ENCODE measurements at regions not wholly inside any gene's neighbourhood (a gene's known extent, or its start where the extent isn't known, plus 50 kb on each side); places are given as distances from the start of the nearest gene placed in this dataset.

GRCh38 chr1:185376840-185377635, 60.0 kb upstream of the IVNS1ABP start:
- peaks cover 6% of the 10 kb centered on the region for H3K36me3 Mint-ChIP-seq (ENCODE audit: low read depth)
- H3K27me3 Mint-ChIP-seq (ENCODE audit: low read depth), result no peaks in the 10 kb centered on the region
- no peak for TF ChIP-seq CTCF (IDR thresholded peaks at IDR 0.05)

GRCh38 chr1:185376288-185376687, 59.2 kb upstream of the IVNS1ABP start:
- Mint-ChIP-seq H3K27me3 (ENCODE audit: low read depth) (no peaks in the 10 kb centered on the region), H3K9me3 (ENCODE audit: low read depth) (peaks cover 3% of the 10 kb centered on the region), H3K4me3 (ENCODE audit: unreplicated experiment) (no peak overlapping the region), H3K4me1 (ENCODE audit: low read depth) (peaks cover 21% of the 10 kb centered on the region), H3K27ac (ENCODE audit: unreplicated experiment) (no peak overlapping the region), H3K36me3 (ENCODE audit: low read depth) (peaks cover 2% of the 10 kb centered on the region)
- TF ChIP-seq CTCF (IDR thresholded peaks at IDR 0.05), result no peak
- DNase-seq (ENCODE audit: low spot score), result no peak

More at GRCh38 chr1:185376840-185377635, 60.0 kb upstream of the IVNS1ABP start:
- DNase-seq (ENCODE audit: low spot score), result no peak
- H3K9me3 Mint-ChIP-seq (ENCODE audit: low read depth), result peaks cover 9% of the 10 kb centered on the region
- peaks cover 21% of the 10 kb centered on the region for H3K4me1 Mint-ChIP-seq (ENCODE audit: low read depth)
- no peak overlapping the region for H3K27ac Mint-ChIP-seq (ENCODE audit: unreplicated experiment)
- no peak overlapping the region for H3K4me3 Mint-ChIP-seq (ENCODE audit: unreplicated experiment)

GRCh38 chr1:185375583-185375982, 58.5 kb upstream of the IVNS1ABP start:
- no peak for TF ChIP-seq CTCF (IDR thresholded peaks at IDR 0.05)
- Mint-ChIP-seq H3K4me1 (ENCODE audit: low read depth) (peaks cover 21% of the 10 kb centered on the region), H3K27me3 (ENCODE audit: low read depth) (no peaks in the 10 kb centered on the region), H3K27ac (ENCODE audit: unreplicated experiment) (no peak overlapping the region), H3K4me3 (ENCODE audit: unreplicated experiment) (no peak overlapping the region), H3K36me3 (ENCODE audit: low read depth) (no peaks in the 10 kb centered on the region), H3K9me3 (ENCODE audit: low read depth) (no peaks in the 10 kb centered on the region)
- DNase-seq (ENCODE audit: low spot score), result no peak

GRCh38 chr1:185373813-185374529, 56.9 kb upstream of the IVNS1ABP start:
- no peak for TF ChIP-seq CTCF (IDR thresholded peaks at IDR 0.05)
- H3K4me3 Mint-ChIP-seq (ENCODE audit: unreplicated experiment), result no peak overlapping the region
- H3K27me3 Mint-ChIP-seq (ENCODE audit: low read depth), result no peaks in the 10 kb centered on the region
- DNase-seq (ENCODE audit: low spot score), result no peak
- no peaks in the 10 kb centered on the region for H3K9me3 Mint-ChIP-seq (ENCODE audit: low read depth)
- H3K27ac Mint-ChIP-seq (ENCODE audit: unreplicated experiment), result peak overlapping the region; percentile 86
- H3K4me1 Mint-ChIP-seq (ENCODE audit: low read depth), result peaks cover 23% of the 10 kb centered on the region
- H3K36me3 Mint-ChIP-seq (ENCODE audit: low read depth), result no peaks in the 10 kb centered on the region

- Mint-ChIP-seq H3K4me1 (ENCODE audit: low read depth) (peaks cover 36% of the 10 kb centered on the region), H3K4me3 (ENCODE audit: unreplicated experiment) (no peak overlapping the region), H3K27ac (ENCODE audit: unreplicated experiment) (no peak overlapping the region), H3K27me3 (ENCODE audit: low read depth) (no peaks in the 10 kb centered on the region), H3K36me3 (ENCODE audit: low read depth) (no peaks in the 10 kb centered on the region), H3K9me3 (ENCODE audit: low read depth) (no peaks in the 10 kb centered on the region)
- TF ChIP-seq CTCF (IDR thresholded peaks at IDR 0.05), result no peak
- DNase-seq (ENCODE audit: low spot score), result no peak
Measured at GRCh38 chr1:185369786-185370185, 52.7 kb upstream of the IVNS1ABP start.
